K562 (cell line): ENCODE measurements at regions not wholly inside any gene's neighbourhood (a gene's known extent, or its start where the extent isn't known, plus 50 kb on each side); places are given as distances from the start of the nearest gene placed in this dataset.

ENCODE experiments used
- CTCF ChIP-seq, 3 experiments: IDR thresholded peaks in 2 of 3; conservative IDR thresholded peaks in 1 of 3; 2 replicates each; pipeline ENCODE4 v1.5.1; 2011 to 2012; ENCODE audit warnings: low read length in 3 of 3, mild to moderate bottlenecking in 3 of 3, control low read depth in 2 of 3, improper control_type of control experiment in 1 of 3, inconsistent platforms in 1 of 3, low read depth in 1 of 3, mixed read lengths in 1 of 3, moderate library complexity in 1 of 3; ENCODE audit not compliant: insufficient read depth in 2 of 3
- E2F5 ChIP-seq: sonication (generic); formaldehyde crosslinking; IDR thresholded peaks from 2 replicates; pipeline ENCODE4 v1.8.0; 2022; ENCODE audit warnings: mild to moderate bottlenecking, missing genetic modification reagents
- IFI16 ChIP-seq: fragments of 250-450 bp; sonication (Bioruptor Pico); IDR thresholded peaks from 2 replicates; pipeline ENCODE4 v2.1.2; 2022; ENCODE audit warnings: mild to moderate bottlenecking, inconsistent platforms
- NR3C1 ChIP-seq: sonication (generic); formaldehyde crosslinking; IDR thresholded peaks from 2 replicates; pipeline ENCODE4 v1.8.1; 2022; ENCODE audit warnings: missing genetic modification reagents
- RBFOX2 ChIP-seq: fragments of 200-400 bp; formaldehyde crosslinking; IDR thresholded peaks from 2 replicates; pipeline ENCODE4 v1.6.1; 2017; ENCODE audit warnings: low read depth, mild to moderate bottlenecking, low read length, moderate library complexity
- SAFB2 ChIP-seq: fragments of 200-400 bp; formaldehyde crosslinking; IDR thresholded peaks from 2 replicates; pipeline ENCODE4 v1.6.1; 2018; ENCODE audit warnings: borderline replicate concordance, low read length, low read depth, moderate library complexity; ENCODE audit not compliant: severe bottlenecking
- ZNF263 ChIP-seq: sonication (generic); formaldehyde crosslinking; IDR thresholded peaks from 2 replicates; pipeline ENCODE4 v1.8.0; 2022; ENCODE audit warnings: mild to moderate bottlenecking, missing genetic modification reagents, borderline replicate concordance
- ZNF512 ChIP-seq: IDR thresholded peaks from 2 replicates; pipeline ENCODE4 v1.6.1; 2016; ENCODE audit warnings: missing genetic modification characterization, missing compliant biosample characterization
- ZZZ3 ChIP-seq: fragments of 450-650 bp; IDR thresholded peaks from 2 replicates; pipeline ENCODE4 v1.6.1; 2016; ENCODE audit warnings: antibody characterized with exemption, mild to moderate bottlenecking, moderate library complexity

- TF ChIP-seq ZNF263 (CRISPR knock-in tag) (no peak), CTCF (IDR thresholded peaks at IDR 0.05 in 2 of 3, conservative IDR thresholded peaks at IDR 0.05 in 1 of 3; ENCODE audit: insufficient read depth in 2 of 3, low read depth in 1 of 3, low read length in 3 of 3) (no peak), IFI16 (CRISPR knock-in tag) (no peak), RBFOX2 (no peak), ZZZ3 (no peak), SAFB2 (no peak), NR3C1 (CRISPR knock-in tag) (no peak), E2F5 (CRISPR knock-in tag) (no peak), ZNF512 (no peak)
Observed at GRCh38 chr9:129270205-129270604, 92.1 kb upstream of the IER5L start.
